ENCODE measurements at regions not wholly inside any gene's neighbourhood (a gene's known extent, or its start where the extent isn't known, plus 50 kb on each side); places are given as distances from the start of the nearest gene placed in this dataset.

DNA sequence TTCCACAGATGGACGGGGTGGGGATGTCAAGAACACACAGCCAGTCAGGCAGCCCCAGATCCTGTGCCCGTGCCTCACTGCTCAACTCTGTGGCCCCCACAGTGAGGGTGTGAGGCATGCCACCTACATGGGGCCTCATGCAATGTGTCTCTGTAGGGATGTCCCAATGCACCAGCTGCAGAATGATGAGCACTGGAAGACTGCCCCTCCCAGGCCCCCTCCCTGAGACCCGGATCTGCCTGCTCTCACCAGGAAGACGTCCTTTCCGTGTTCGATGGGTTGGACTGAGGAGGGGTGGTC lies 124.2 kb downstream of the TWIST2 start:
- in situ Hi-C loops (cut with HindIII; ENCODE audit: extremely low pct_ligation_motif_present, low pct_unique_long_range_greater_than_20kb) (no loop called here), intact Hi-C loops (cut with micrococcal nuclease; ENCODE audit: unreplicated experiment) (no loop called here)
- no peak overlapping the region for H3K4me3 ChIP-seq (replicated peaks in 1 of 3; ENCODE audit: insufficient read depth in 1 of 3, low read depth in 2 of 3, low read length in 3 of 3)
- WGBS (ENCODE audit: low lambda C conversion rate), result 9% methylated on average over 6 of the region's 6 CpGs
- no peak overlapping the region for H3K9ac ChIP-seq (ENCODE audit: insufficient read depth, low read depth, low read length)
- no peak overlapping the region for H3K27ac ChIP-seq (ENCODE audit: extremely low read length, insufficient read depth, low read length)
- FAIRE-seq, result no peak
- TF ChIP-seq ZNF883 (CRISPR knock-in tag; IDR thresholded peaks at IDR 0.05; ENCODE audit: not compliant biosample characterization) (no peak), MED13 (CRISPR knock-in tag; IDR thresholded peaks at IDR 0.05) (no peak), ZNF414 (CRISPR knock-in tag; IDR thresholded peaks at IDR 0.05) (no peak), ZNF737 (CRISPR knock-in tag; IDR thresholded peaks at IDR 0.05; ENCODE audit: borderline replicate concordance) (no peak), NFE2 (CRISPR knock-in tag; IDR thresholded peaks at IDR 0.05) (no peak), DMAP1 (CRISPR knock-in tag; IDR thresholded peaks at IDR 0.05) (no peak)
- H3K4me1 ChIP-seq (ENCODE audit: insufficient read depth, low read length), result no peaks in the 10 kb centered on the region
- CTCF ChIA-PET (ENCODE audit: low intra/inter-chr PET ratio, low total read pairs), result no interaction called here
- DNase-seq (ENCODE audit: low spot score), result no peak
- H3K9me3 ChIP-seq (ENCODE audit: low read length), result no peaks in the 10 kb centered on the region
- no peaks in the 10 kb centered on the region for H3K36me3 ChIP-seq (replicated peaks in 1 of 2; ENCODE audit: control insufficient read depth in 1 of 2, insufficient read depth in 2 of 2, low read length in 2 of 2)
- H2AFZ ChIP-seq (ENCODE audit: low read length), result no peak overlapping the region
- POLR2A ChIA-PET, result no interaction called here
- H3K79me2 ChIP-seq (ENCODE audit: insufficient read depth, low read length), result no peaks in the 10 kb centered on the region
- no TSS peak for BruUV-seq (replicated peaks)
- peaks cover 5 to 38% of the 10 kb centered on the region in 2 experiments; a peak in 3 of 5 replicates for H3K27me3 ChIP-seq (ENCODE audit: control insufficient read depth in 1 of 2, insufficient read depth in 2 of 2, low read length in 2 of 2)
- no peak overlapping the region for H3K4me2 ChIP-seq (ENCODE audit: low read depth, low read length)
- no peak for ATAC-seq
- no peaks in the 10 kb centered on the region; the same call in 1 of the 2 replicates for H4K20me1 ChIP-seq (ENCODE audit: insufficient read depth, low read length)

GRCh38 chr2:238973038-238973739 lies 125.3 kb downstream of the TWIST2 start:
- Histone ChIP-seq H3K36me3 (replicated peaks in 1 of 2; ENCODE audit: control insufficient read depth in 1 of 2, insufficient read depth in 2 of 2, low read length in 2 of 2) (no peaks in the 10 kb centered on the region), H3K27me3 (ENCODE audit: control insufficient read depth in 1 of 2, insufficient read depth in 2 of 2, low read length in 2 of 2) (peaks cover 2 to 27% of the 10 kb centered on the region in 2 experiments; a peak in 3 of 5 replicates), H3K27ac (ENCODE audit: extremely low read length, insufficient read depth, low read length) (no peak overlapping the region), H3K9me3 (ENCODE audit: low read length) (no peaks in the 10 kb centered on the region), H3K9ac (ENCODE audit: insufficient read depth, low read depth, low read length) (no peak overlapping the region), H2AFZ (ENCODE audit: low read length) (no peak overlapping the region), H4K20me1 (ENCODE audit: insufficient read depth, low read length) (no peaks in the 10 kb centered on the region; the same call in 1 of the 2 replicates), H3K4me2 (ENCODE audit: low read depth, low read length) (no peak overlapping the region), H3K79me2 (ENCODE audit: insufficient read depth, low read length) (no peaks in the 10 kb centered on the region), H3K4me1 (ENCODE audit: insufficient read depth, low read length) (no peaks in the 10 kb centered on the region), H3K4me3 (replicated peaks in 1 of 3; ENCODE audit: insufficient read depth in 1 of 3, low read depth in 2 of 3, low read length in 3 of 3) (no peak overlapping the region)
- 24% methylated on average over 6 of the region's 6 CpGs for WGBS (ENCODE audit: low lambda C conversion rate)
- DNase-seq (ENCODE audit: low spot score) (no peak), FAIRE-seq (no peak), ATAC-seq (no peak)
- TF ChIP-seq NCOA5 (CRISPR knock-in tag; IDR thresholded peaks at IDR 0.05) (no peak), POLR2G (IDR thresholded peaks at IDR 0.05; ENCODE audit: low read depth, low read length) (no peak), SIN3B (IDR thresholded peaks at IDR 0.05; ENCODE audit: low read length) (no peak), PITX1 (CRISPR knock-in tag; IDR thresholded peaks at IDR 0.05) (no peak), ZNF383 (CRISPR knock-in tag; IDR thresholded peaks at IDR 0.05; ENCODE audit: borderline replicate concordance) (no peak), ZNF780A (CRISPR knock-in tag; IDR thresholded peaks at IDR 0.05) (no peak), ZZZ3 (CRISPR knock-in tag; IDR thresholded peaks at IDR 0.05; ENCODE audit: borderline replicate concordance) (no peak), LBX2 (CRISPR knock-in tag; IDR thresholded peaks at IDR 0.05; ENCODE audit: borderline replicate concordance) (no peak)
- BruUV-seq (replicated peaks), result no TSS peak
- in situ Hi-C loops (cut with HindIII; ENCODE audit: extremely low pct_ligation_motif_present, low pct_unique_long_range_greater_than_20kb) (no loop called here), intact Hi-C loops (cut with micrococcal nuclease; ENCODE audit: unreplicated experiment) (no loop called here)
- ChIA-PET CTCF (ENCODE audit: low intra/inter-chr PET ratio, low total read pairs) (no interaction called here), POLR2A (no interaction called here)
